Bronchial epithelial cell (primary cell): ENCODE measurements at regions not wholly inside any gene's neighbourhood (a gene's known extent, or its start where the extent isn't known, plus 50 kb on each side); places are given as distances from the start of the nearest gene placed in this dataset.

ENCODE experiments used
- DNase-seq: peaks from one replicate; pipeline ENCODE4 v3.0.0-alpha.2; 2010; ENCODE audit warnings: low read depth
- FAIRE-seq: peaks from 2 replicates; lab custom pipeline; 2011; peaks lifted over from hg19 to GRCh38; lab: Jason Lieb, UNC
- H3K27me3 ChIP-seq: 2 replicates; pipeline ENCODE4 v1.5.1; 2011; ENCODE audit warnings: low read length; ENCODE audit not compliant: control insufficient read depth, insufficient read depth
- H3K36me3 ChIP-seq: 2 replicates; pipeline ENCODE4 v1.5.1; 2011; ENCODE audit warnings: low read length; ENCODE audit not compliant: control insufficient read depth, insufficient read depth
- H3K4me3 ChIP-seq: 2 replicates; pipeline ENCODE4 v1.5.1; 2011; ENCODE audit warnings: mild to moderate bottlenecking, low read depth, low read length, control low read depth
- CTCF ChIP-seq: IDR thresholded peaks from 2 replicates; pipeline ENCODE4 v1.5.1; 2011; ENCODE audit warnings: mild to moderate bottlenecking, moderate library complexity, low read length, control low read depth, inconsistent platforms; ENCODE audit not compliant: insufficient read depth, severe bottlenecking

- Histone ChIP-seq H3K4me3 (no peak overlapping the region), H3K36me3 (no peaks in the 10 kb centered on the region), H3K27me3 (peaks cover 8% of the 10 kb centered on the region)
- FAIRE-seq (no peak), DNase-seq (no peak)
- no peak for TF ChIP-seq CTCF
These were observed 51.7 kb upstream of the PODXL start for GRCh38 chr7:131608116-131608500.

GRCh38 chr7:131607291-131608115, 51.1 kb upstream of the PODXL start:
- Histone ChIP-seq H3K27me3 (peaks cover 8% of the 10 kb centered on the region), H3K4me3 (no peak overlapping the region), H3K36me3 (no peaks in the 10 kb centered on the region)
- no peak for TF ChIP-seq CTCF
- FAIRE-seq = no peak
- no peak for DNase-seq

- no peak for TF ChIP-seq CTCF
- FAIRE-seq = no peak
- peak; percentile 57 for DNase-seq
These were observed 50.2 kb upstream of the PODXL start for GRCh38 chr7:131606346-131607290.

More at GRCh38 chr7:131606346-131607290, 50.2 kb upstream of the PODXL start:
- Histone ChIP-seq H3K27me3 (peaks cover 8% of the 10 kb centered on the region), H3K4me3 (no peak overlapping the region), H3K36me3 (no peaks in the 10 kb centered on the region)
